Sigmoid colon (tissue), 6 donors: ENCODE measurements at regions not wholly inside any gene's neighbourhood (a gene's known extent, or its start where the extent isn't known, plus 50 kb on each side); places are given as distances from the start of the nearest gene placed in this dataset.

Source experiments
- DNase-seq: peaks from one replicate; pipeline ENCODE4 v3.0.0-alpha.2; 2019
- H3K27ac ChIP-seq, 4 donors: fragments of 200-600 bp; sonication (generic); one replicate each; pipeline ENCODE4 v1.5.1; 2016 to 2019; ENCODE audit warnings: mild to moderate bottlenecking in 1 of 4
- H3K27me3 ChIP-seq, 3 donors: fragments of 200-600 bp; sonication (generic); one replicate each; pipeline ENCODE4 v1.5.1; 2019; ENCODE audit warnings: mild to moderate bottlenecking in 1 of 3
- H3K36me3 ChIP-seq, 4 donors: fragments of 200-600 bp; sonication (generic); one replicate each; pipeline ENCODE4 v1.5.1; 2016 to 2019
- H3K4me1 ChIP-seq, 4 donors: fragments of 200-600 bp; sonication (generic); one replicate each; pipeline ENCODE4 v1.5.1; 2017 to 2019
- H3K4me3 ChIP-seq, 4 donors: fragments of 200-600 bp; sonication (generic); one replicate each; pipeline ENCODE4 v1.5.1; 2017 to 2019; ENCODE audit warnings: mild to moderate bottlenecking in 2 of 4, moderate library complexity in 1 of 4
- H3K9me3 ChIP-seq, 4 donors: fragments of 200-600 bp in 3 of 4; sonication (generic) in 3 of 4; one replicate each; pipeline versions ENCODE4 v1.5.1 to v1.6.1; 2013 to 2019
- CTCF ChIP-seq, 4 experiments: fragments of 450-650 bp in 3 of 4; fragments of 200-600 bp in 1 of 4; IDR thresholded peaks; one replicate each; pipeline ENCODE4 v1.5.1; 2016 to 2019; ENCODE audit warnings: antibody characterized with exemption in 4 of 4, mild to moderate bottlenecking in 3 of 4, moderate library complexity in 2 of 4
- EP300 ChIP-seq, 4 donors: sonication (generic); formaldehyde crosslinking; IDR thresholded peaks; one replicate each; pipeline ENCODE4 v1.6.1; 2017; ENCODE audit warnings: antibody characterized with exemption in 4 of 4
- POLR2A ChIP-seq, 2 donors: fragments of 450-650 bp; IDR thresholded peaks; one replicate each; pipeline ENCODE4 v1.6.1; 2016; ENCODE audit warnings: antibody characterized with exemption in 2 of 2, mild to moderate bottlenecking in 2 of 2, moderate library complexity in 2 of 2
- POLR2AphosphoS5 ChIP-seq, 4 donors: sonication (generic); formaldehyde crosslinking; IDR thresholded peaks; one replicate each; pipeline ENCODE4 v1.6.1; 2017; ENCODE audit warnings: antibody characterized with exemption in 4 of 4
- WGBS, 2 donors: extraction: QIAGEN DNeasy Blood & Tissue Kit; methylation state at CpG; one replicate each; pipeline ENCODE4 v1.1.7; 2013; 5-methylcytosine and 5-hydroxymethylcytosine counted together
- intact Hi-C: fragments of 100-400 bp; cut with DNase I; formaldehyde crosslinking; loops from one replicate; pipeline ENCODE4 v1.15.1; 2023
- donor health status: healthy with polysubstance abuse.
- donor health status: healthy.

GRCh38 chr10:80945264-80945880 lies 407.7 kb downstream of the SH2D4B start:
- intact Hi-C loops, result no loop called here
- TF ChIP-seq POLR2A (IDR thresholded peaks at IDR 0.05) (no peak), CTCF (IDR thresholded peaks at IDR 0.05) (no peak), POLR2AphosphoS5 (IDR thresholded peaks at IDR 0.05) (no peak), EP300 (IDR thresholded peaks at IDR 0.05) (no peak)
- H3K36me3 ChIP-seq, result no peaks in the 10 kb centered on the region
- no peak overlapping the region for H3K4me3 ChIP-seq
- no peaks in the 10 kb centered on the region for H3K27me3 ChIP-seq
- H3K9me3 ChIP-seq, result no peaks in the 10 kb centered on the region
- no peak overlapping the region for H3K27ac ChIP-seq
- H3K4me1 ChIP-seq, result peaks cover 0 to 7% (median 0%) of the 10 kb centered on the region in 4 donors
- DNase-seq, result no peak
- WGBS, 2 donors, result 78 to 94% methylated on average over 1 of the region's 1 CpG

DNA sequence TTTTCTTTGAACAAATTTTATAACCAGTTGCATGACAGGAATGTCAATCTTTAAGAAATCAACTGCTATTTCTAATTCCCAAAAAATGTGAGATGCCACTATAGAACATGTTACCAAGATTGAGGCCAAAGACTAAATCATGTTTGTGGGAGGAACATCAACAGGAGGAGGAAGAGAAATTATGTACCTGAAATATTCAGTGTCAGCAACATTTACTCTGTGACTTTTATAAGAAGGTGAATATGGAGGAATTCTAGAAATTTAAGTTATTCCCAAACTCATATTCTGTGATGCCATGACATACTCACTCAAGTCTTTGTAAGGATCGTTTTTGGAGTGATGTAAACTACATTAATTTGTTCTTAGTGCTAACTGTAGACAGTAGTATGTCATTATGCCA lies 408.4 kb downstream of the SH2D4B start:
- Histone ChIP-seq H3K36me3 (no peaks in the 10 kb centered on the region), H3K27ac (no peak overlapping the region), H3K4me1 (peaks cover 0 to 7% (median 0%) of the 10 kb centered on the region in 4 donors), H3K9me3 (no peaks in the 10 kb centered on the region), H3K27me3 (no peaks in the 10 kb centered on the region), H3K4me3 (no peak overlapping the region)
- TF ChIP-seq POLR2A (IDR thresholded peaks at IDR 0.05) (no peak), POLR2AphosphoS5 (IDR thresholded peaks at IDR 0.05) (no peak), CTCF (IDR thresholded peaks at IDR 0.05) (no peak), EP300 (IDR thresholded peaks at IDR 0.05) (no peak)
- intact Hi-C loops, result no loop called here
- WGBS, 2 donors, result 35 to 61% methylated on average over 1 of the region's 1 CpG
- no peak for DNase-seq

GRCh38 chr10:80946957-80947726 lies 409.4 kb downstream of the SH2D4B start:
- intact Hi-C loops, result no loop called here
- no peaks in the 10 kb centered on the region for H3K27me3 ChIP-seq
- TF ChIP-seq POLR2AphosphoS5 (IDR thresholded peaks at IDR 0.05), result no peak
- no peak for TF ChIP-seq CTCF (IDR thresholded peaks at IDR 0.05)
- no peak for TF ChIP-seq EP300 (IDR thresholded peaks at IDR 0.05)
- TF ChIP-seq POLR2A (IDR thresholded peaks at IDR 0.05), result no peak
- H3K4me3 ChIP-seq, result no peak overlapping the region
- 79 to 87% methylated on average over 5 of the region's 5 CpGs for WGBS, 2 donors
- H3K27ac ChIP-seq, result no peak overlapping the region
- DNase-seq, result no peak
- H3K36me3 ChIP-seq, result no peaks in the 10 kb centered on the region
- H3K9me3 ChIP-seq, result no peaks in the 10 kb centered on the region
- H3K4me1 ChIP-seq, result peaks cover 0 to 7% (median 0%) of the 10 kb centered on the region in 4 donors

- H3K27ac ChIP-seq, result no peak overlapping the region
- intact Hi-C loops, result no loop called here
- 87 to 90% methylated on average over 5 of the region's 5 CpGs for WGBS, 2 donors
- no peaks in the 10 kb centered on the region for H3K36me3 ChIP-seq
- H3K4me3 ChIP-seq, result no peak overlapping the region
- H3K27me3 ChIP-seq, result no peaks in the 10 kb centered on the region
- no peaks in the 10 kb centered on the region for H3K9me3 ChIP-seq
- peaks cover 0 to 7% (median 0%) of the 10 kb centered on the region in 4 donors for H3K4me1 ChIP-seq
- no peak for DNase-seq
- TF ChIP-seq CTCF (IDR thresholded peaks at IDR 0.05), result no peak
- TF ChIP-seq POLR2AphosphoS5 (IDR thresholded peaks at IDR 0.05), result no peak
- TF ChIP-seq EP300 (IDR thresholded peaks at IDR 0.05), result no peak
- no peak for TF ChIP-seq POLR2A (IDR thresholded peaks at IDR 0.05)
Observed at GRCh38 chr10:80949785-80950184, 412.1 kb downstream of the SH2D4B start.
